CD14-positive monocyte (primary cell): ENCODE measurements at regions not wholly inside any gene's neighbourhood (a gene's known extent, or its start where the extent isn't known, plus 50 kb on each side); places are given as distances from the start of the nearest gene placed in this dataset.

Experiments
- DNase-seq, 3 donors: peaks; one replicate each; pipeline ENCODE4 v3.0.0-alpha.2; 2011 to 2022
- H2AFZ ChIP-seq: 2 replicates; pipeline ENCODE4 v1.6.0; 2012; ENCODE audit warnings: mild to moderate bottlenecking, low read depth, low read length, inconsistent platforms; ENCODE audit not compliant: insufficient read depth, poor library complexity, severe bottlenecking
- H3K27ac ChIP-seq, 2 donors: 1 replicate in 1 of 2; 2 replicates in 1 of 2; pipeline ENCODE4 v1.5.1; 2012 to 2013; ENCODE audit warnings: low read length in 2 of 2, control low read depth in 1 of 2, inconsistent platforms in 1 of 2, low read depth in 1 of 2, mild to moderate bottlenecking in 1 of 2
- H3K27me3 ChIP-seq, 2 donors: one replicate each; pipeline versions ENCODE4 v1.6.0 to v1.6.1; 2011 to 2013; ENCODE audit warnings: low read length in 2 of 2; ENCODE audit not compliant: control insufficient read depth in 2 of 2, insufficient read depth in 2 of 2
- H3K36me3 ChIP-seq, 2 donors: replicated peaks in 1 of 2; 1 replicate in 1 of 2; 2 replicates in 1 of 2; pipeline versions ENCODE4 v1.5.1 to v1.6.1; 2012 to 2013; ENCODE audit warnings: low read length in 2 of 2, control low read depth in 1 of 2, inconsistent platforms in 1 of 2, mild to moderate bottlenecking in 1 of 2; ENCODE audit not compliant: insufficient read depth in 2 of 2, control insufficient read depth in 1 of 2
- H3K4me1 ChIP-seq, 2 donors: 1 replicate in 1 of 2; 2 replicates in 1 of 2; pipeline versions ENCODE4 v1.5.1 to v1.6.1; 2012 to 2013; ENCODE audit warnings: low read length in 2 of 2, control low read depth in 1 of 2, inconsistent platforms in 1 of 2, mild to moderate bottlenecking in 1 of 2, moderate library complexity in 1 of 2; ENCODE audit not compliant: insufficient read depth in 2 of 2, control insufficient read depth in 1 of 2
- H3K4me2 ChIP-seq: replicated peaks from 2 replicates; pipeline ENCODE3; 2012; ENCODE audit warnings: low read length, moderate library complexity, mild to moderate bottlenecking; ENCODE audit not compliant: poor library complexity, severe bottlenecking; ENCODE audit errors: extremely low read depth
- H3K4me3 ChIP-seq, 3 experiments: fragments of 200-600 bp in 1 of 3; sonication (generic) in 1 of 3; replicated peaks in 1 of 3; 1 replicate in 2 of 3; 2 replicates in 1 of 3; pipeline ENCODE4 v1.5.1; 2011 to 2013; ENCODE audit warnings: low read length in 3 of 3, mild to moderate bottlenecking in 3 of 3, control low read depth in 2 of 3, low read depth in 2 of 3, inconsistent platforms in 1 of 3, moderate library complexity in 1 of 3
- H3K79me2 ChIP-seq: 2 replicates; pipeline ENCODE4 v1.6.0; 2012; ENCODE audit warnings: mild to moderate bottlenecking, control low read depth, inconsistent platforms, low read length, moderate library complexity; ENCODE audit not compliant: insufficient read depth
- H3K9ac ChIP-seq: 2 replicates; pipeline ENCODE4 v1.6.0; 2017; ENCODE audit warnings: low read length, mild to moderate bottlenecking; ENCODE audit not compliant: insufficient read depth, poor library complexity, severe bottlenecking
- H3K9me3 ChIP-seq, 2 donors: replicated peaks in 1 of 2; 1 replicate in 1 of 2; 2 replicates in 1 of 2; pipeline versions ENCODE4 v1.5.1 to v1.6.1; 2012 to 2013; ENCODE audit warnings: low read length in 2 of 2, control low read depth in 1 of 2; ENCODE audit not compliant: control insufficient read depth in 1 of 2, insufficient read depth in 1 of 2
- H4K20me1 ChIP-seq: 2 replicates; pipeline ENCODE4 v1.6.0; 2012; ENCODE audit warnings: mild to moderate bottlenecking, low read length, control low read depth, moderate library complexity; ENCODE audit not compliant: insufficient read depth
- H3K27ac Mint-ChIP-seq, 7 donors: one replicate each; pipeline ENCODE4 v1.8.0; 2020; ENCODE audit warnings: mild to moderate bottlenecking in 7 of 7, mixed read lengths in 7 of 7, moderate library complexity in 6 of 7, inconsistent platforms in 2 of 7
- H3K27me3 Mint-ChIP-seq, 3 donors: one replicate each; pipeline ENCODE4 v1.8.0; 2021 to 2022; ENCODE audit warnings: low read depth in 3 of 3, mild to moderate bottlenecking in 3 of 3, mixed read lengths in 3 of 3, moderate library complexity in 3 of 3, inconsistent platforms in 1 of 3
- H3K36me3 Mint-ChIP-seq, 2 donors: one replicate each; pipeline ENCODE4 v1.8.0; 2020; ENCODE audit warnings: mixed read lengths in 2 of 2, inconsistent platforms in 1 of 2, mild to moderate bottlenecking in 1 of 2
- H3K4me1 Mint-ChIP-seq: one replicate; pipeline ENCODE4 v1.8.0; 2020; ENCODE audit warnings: mild to moderate bottlenecking, mixed read lengths
- H3K4me3 Mint-ChIP-seq, 2 donors: one replicate each; pipeline ENCODE4 v1.8.0; 2020; ENCODE audit warnings: mild to moderate bottlenecking in 2 of 2, mixed read lengths in 2 of 2, moderate library complexity in 1 of 2
- H3K9me3 Mint-ChIP-seq, 7 donors: one replicate each; pipeline ENCODE4 v1.8.0; 2020 to 2022; ENCODE audit warnings: mixed read lengths in 7 of 7, mild to moderate bottlenecking in 6 of 7, moderate library complexity in 6 of 7, inconsistent platforms in 2 of 7
- WGBS: methylation state at CpG from one replicate; pipeline ENCODE4 v1.1.5; 2013; ENCODE audit warnings: missing lambda C conversion rate; ENCODE audit not compliant: insufficient coverage; 5-methylcytosine and 5-hydroxymethylcytosine counted together
- intact Hi-C, 2 donors: fragments of 100-400 bp; cut with micrococcal nuclease; formaldehyde crosslinking; loops; one replicate each; pipeline versions ENCODE4 v1.15.0 to v1.15.1; 2023
- TF ChIP-seq, protein P1 (sequence below): fragments of 200-600 bp; IDR thresholded peaks from one replicate; pipeline ENCODE4 v1.8.0; 2022; ENCODE audit warnings: antibody characterized with exemption, mild to moderate bottlenecking

DNA sequence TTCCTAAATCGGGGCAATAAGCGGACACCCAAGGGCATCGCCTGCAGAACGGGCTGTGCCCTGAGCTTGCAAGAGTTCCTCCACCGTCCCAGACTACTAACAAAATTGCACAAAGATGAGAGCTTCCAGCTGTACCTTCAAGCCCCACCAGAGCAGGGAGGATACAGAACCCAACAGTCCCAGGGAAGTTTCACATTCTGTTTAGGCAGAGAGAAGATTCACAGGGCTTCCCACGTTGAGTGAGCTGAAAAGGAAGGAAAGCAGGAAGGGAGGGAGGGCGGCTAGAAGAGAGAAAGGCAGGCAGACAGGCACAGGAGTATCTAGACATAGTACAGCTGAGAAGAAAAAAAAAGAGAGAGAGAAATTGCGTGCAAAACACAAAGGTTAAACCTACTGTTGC lies 112.6 kb upstream of the AFDN start:
- intact Hi-C loops, result no loop called here

DNA sequence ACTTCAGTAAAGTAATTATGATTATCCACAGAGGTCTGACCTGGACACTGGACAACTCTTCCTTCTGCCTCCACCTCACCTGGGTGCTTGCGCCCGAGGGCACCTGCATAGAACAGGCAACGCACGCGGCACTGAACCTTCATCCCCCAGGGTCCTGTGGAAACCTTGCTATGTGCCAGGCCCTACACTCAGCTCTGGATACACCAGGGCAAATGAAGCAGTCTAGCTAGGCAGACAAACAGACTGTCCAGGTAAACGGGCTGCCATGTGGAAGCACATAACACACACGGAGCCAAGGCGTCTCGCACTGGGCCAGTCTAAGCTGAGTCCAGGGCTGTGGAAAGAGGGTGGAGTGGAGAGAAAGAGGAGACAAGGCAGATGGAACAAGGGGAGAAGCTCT lies 109.3 kb upstream of the AFDN start:
- no peaks in the 10 kb centered on the region for H3K4me1 ChIP-seq
- no peaks in the 10 kb centered on the region for H3K9me3 ChIP-seq
- H3K4me3 Mint-ChIP-seq, result no peak overlapping the region
- H3K27me3 Mint-ChIP-seq, result peaks cover 15 to 30% (median 20%) of the 10 kb centered on the region in 3 donors
- TF ChIP-seq, protein P1, sequence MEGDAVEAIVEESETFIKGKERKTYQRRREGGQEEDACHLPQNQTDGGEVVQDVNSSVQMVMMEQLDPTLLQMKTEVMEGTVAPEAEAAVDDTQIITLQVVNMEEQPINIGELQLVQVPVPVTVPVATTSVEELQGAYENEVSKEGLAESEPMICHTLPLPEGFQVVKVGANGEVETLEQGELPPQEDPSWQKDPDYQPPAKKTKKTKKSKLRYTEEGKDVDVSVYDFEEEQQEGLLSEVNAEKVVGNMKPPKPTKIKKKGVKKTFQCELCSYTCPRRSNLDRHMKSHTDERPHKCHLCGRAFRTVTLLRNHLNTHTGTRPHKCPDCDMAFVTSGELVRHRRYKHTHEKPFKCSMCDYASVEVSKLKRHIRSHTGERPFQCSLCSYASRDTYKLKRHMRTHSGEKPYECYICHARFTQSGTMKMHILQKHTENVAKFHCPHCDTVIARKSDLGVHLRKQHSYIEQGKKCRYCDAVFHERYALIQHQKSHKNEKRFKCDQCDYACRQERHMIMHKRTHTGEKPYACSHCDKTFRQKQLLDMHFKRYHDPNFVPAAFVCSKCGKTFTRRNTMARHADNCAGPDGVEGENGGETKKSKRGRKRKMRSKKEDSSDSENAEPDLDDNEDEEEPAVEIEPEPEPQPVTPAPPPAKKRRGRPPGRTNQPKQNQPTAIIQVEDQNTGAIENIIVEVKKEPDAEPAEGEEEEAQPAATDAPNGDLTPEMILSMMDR, result no peak
- H3K9ac ChIP-seq, result no peak overlapping the region
- H4K20me1 ChIP-seq, result no peaks in the 10 kb centered on the region
- WGBS, result 97% methylated on average over 9 of the region's 9 CpGs
- no peaks in the 10 kb centered on the region for H3K4me1 Mint-ChIP-seq
- no peak overlapping the region for H3K27ac ChIP-seq
- intact Hi-C loops, result no loop called here
- H3K27me3 ChIP-seq, result peaks cover 0 to 8% of the 10 kb centered on the region in 2 donors
- H3K36me3 ChIP-seq, result no peaks in the 10 kb centered on the region
- no peaks in the 10 kb centered on the region for H3K79me2 ChIP-seq
- H3K4me3 ChIP-seq, result no peak overlapping the region
- H3K4me2 ChIP-seq, result no peak overlapping the region
- peak overlapping the region in 1 of 7 donors; percentile 48 for H3K27ac Mint-ChIP-seq
- no peaks in the 10 kb centered on the region for H3K36me3 Mint-ChIP-seq
- DNase-seq, result no peak
- no peak overlapping the region for H2AFZ ChIP-seq
- H3K9me3 Mint-ChIP-seq, result peaks cover 0 to 13% (median 6%) of the 10 kb centered on the region in 7 donors

More for the DNA sequence above, 112.6 kb upstream of the AFDN start:
- Histone ChIP-seq H3K9ac (no peak overlapping the region), H3K4me3 (no peak overlapping the region), H4K20me1 (no peaks in the 10 kb centered on the region), H3K9me3 (no peaks in the 10 kb centered on the region), H3K4me1 (no peaks in the 10 kb centered on the region), H2AFZ (no peak overlapping the region), H3K4me2 (no peak overlapping the region), H3K79me2 (no peaks in the 10 kb centered on the region), H3K27ac (no peak overlapping the region), H3K36me3 (no peaks in the 10 kb centered on the region), H3K27me3 (peaks cover 0 to 8% of the 10 kb centered on the region in 2 donors)
- TF ChIP-seq, protein P1, result no peak
- Mint-ChIP-seq H3K27me3 (peaks cover 22 to 39% (median 25%) of the 10 kb centered on the region in 3 donors), H3K4me1 (no peaks in the 10 kb centered on the region), H3K36me3 (no peaks in the 10 kb centered on the region), H3K4me3 (peak overlapping the region in 1 of 2 donors; percentile 2), H3K27ac (peak overlapping the region in 1 of 7 donors; percentile 12), H3K9me3 (peaks cover 0 to 7% (median 2%) of the 10 kb centered on the region in 7 donors)
- DNase-seq, result no peak
- WGBS, result 61% methylated on average over 7 of the region's 8 CpGs
